SK-N-SH (cell line): ENCODE measurements at regions not wholly inside any gene's neighbourhood (a gene's known extent, or its start where the extent isn't known, plus 50 kb on each side); places are given as distances from the start of the nearest gene placed in this dataset.
"Not testable (repeated sequence)": the region's sequence is repeated elsewhere in the genome, so short reads cannot be mapped to it uniquely, and the experiment has no call there.

ENCODE experiments used
- CTCF ChIA-PET: fragments of 300-600, 350-600 bp; formaldehyde crosslinking; extraction: SDS; loops from one replicate; lab custom pipeline; 2021; lab: Yijun Ruan, JAX
- POLR2A ChIA-PET: fragments of 350-600 bp; sonication (Branson Sonifier 250); formaldehyde crosslinking; extraction: SDS; loops from one replicate; lab custom pipeline; 2020; ENCODE audit warnings: antibody characterized with exemption, inconsistent platforms; lab: Yijun Ruan, JAX
- DNase-seq: peaks from one replicate; pipeline ENCODE4 v3.0.0; 2012
- H2AFZ ChIP-seq: fragments of 200-600 bp; sonication (generic); 2 replicates; pipeline ENCODE4 v1.8.1; 2016; ENCODE audit warnings: antibody characterized with exemption, mild to moderate bottlenecking, low read depth
- H3F3A ChIP-seq: fragments of 200-600 bp; sonication (generic); replicated peaks from 2 replicates; pipeline ENCODE3; 2016; ENCODE audit warnings: antibody characterized with exemption, mild to moderate bottlenecking; ENCODE audit not compliant: insufficient read depth
- H3K27ac ChIP-seq, 2 experiments: fragments of 200-500 bp in 1 of 2; fragments of 200-600 bp in 1 of 2; sonication (Bioruptor generic) in 1 of 2; sonication (generic), shearing (Covaris generic) in 1 of 2; 2 replicates each; pipeline versions ENCODE4 v1.5.1 to v1.6.1; 2014 to 2016; ENCODE audit warnings: low read depth in 2 of 2, inconsistent platforms in 1 of 2, low read length in 1 of 2, mild to moderate bottlenecking in 1 of 2, mixed read lengths in 1 of 2
- H3K27me3 ChIP-seq: fragments of 200-600 bp; sonication (generic), shearing (Covaris generic); 2 replicates; pipeline ENCODE4 v1.6.1; 2016; ENCODE audit warnings: mixed run types; ENCODE audit not compliant: insufficient read depth
- H3K36me3 ChIP-seq, 2 experiments: fragments of 200-500 bp in 1 of 2; fragments of 200-600 bp in 1 of 2; sonication (Bioruptor generic) in 1 of 2; sonication (generic) in 1 of 2; replicated peaks in 1 of 2; 2 replicates each; pipeline versions ENCODE3 to v1.5.1; 2014 to 2016; ENCODE audit warnings: low read length in 1 of 2, mild to moderate bottlenecking in 1 of 2; ENCODE audit not compliant: insufficient read depth in 2 of 2, control insufficient read depth in 1 of 2
- H3K4me1 ChIP-seq, 2 experiments: fragments of 200-500 bp in 1 of 2; fragments of 200-600 bp in 1 of 2; sonication (Bioruptor generic) in 1 of 2; sonication (generic), shearing (Covaris generic) in 1 of 2; 2 replicates each; pipeline versions ENCODE4 v1.5.1 to v1.6.1; 2014 to 2016; ENCODE audit warnings: low read depth in 1 of 2, low read length in 1 of 2, mixed run types in 1 of 2; ENCODE audit not compliant: insufficient read depth in 2 of 2, control insufficient read depth in 1 of 2
- H3K4me2 ChIP-seq: fragments of 200-600 bp; sonication (generic), shearing (Covaris generic); 2 replicates; pipeline ENCODE4 v1.6.1; 2017; ENCODE audit warnings: mixed run types
- H3K4me3 ChIP-seq, 2 experiments: fragments of 200-500 bp in 1 of 2; fragments of 200-600 bp in 1 of 2; sonication (Bioruptor generic) in 1 of 2; sonication (generic), shearing (Covaris generic) in 1 of 2; 2 replicates each; pipeline versions ENCODE4 v1.5.1 to v1.8.1; 2014 to 2016; ENCODE audit warnings: low read depth in 2 of 2, inconsistent platforms in 1 of 2, low read length in 1 of 2, mild to moderate bottlenecking in 1 of 2, mixed read lengths in 1 of 2, moderate library complexity in 1 of 2
- H3K79me2 ChIP-seq: fragments of 200-600 bp; sonication (generic); 2 replicates; pipeline ENCODE4 v1.8.1; 2017; ENCODE audit warnings: mild to moderate bottlenecking; ENCODE audit not compliant: insufficient read depth
- H3K9ac ChIP-seq: fragments of 200-600 bp; sonication (generic); 2 replicates; pipeline ENCODE4 v1.6.1; 2017; ENCODE audit warnings: mixed run types
- H3K9me2 ChIP-seq: fragments of 200-600 bp; sonication (generic); 2 replicates; pipeline ENCODE4 v1.6.1; 2017; ENCODE audit warnings: mixed run types
- H3K9me3 ChIP-seq: fragments of 200-600 bp; sonication (generic); 2 replicates; pipeline ENCODE4 v1.6.1; 2017; ENCODE audit warnings: mixed run types, mild to moderate bottlenecking, moderate library complexity
- H4K20me1 ChIP-seq: fragments of 200-600 bp; sonication (generic); 2 replicates; pipeline ENCODE4 v1.6.1; 2017; ENCODE audit warnings: mild to moderate bottlenecking, mixed run types; ENCODE audit not compliant: insufficient read depth
- MAX ChIP-seq: IDR thresholded peaks from 2 replicates; pipeline ENCODE4 v1.4.0; 2012; ENCODE audit warnings: low read depth
- PBX3 ChIP-seq: IDR thresholded peaks from 2 replicates; pipeline ENCODE4; 2012
- RXRA ChIP-seq: IDR thresholded peaks from 2 replicates; pipeline ENCODE4 v1.4.0; 2012; ENCODE audit warnings: low read depth, mild to moderate bottlenecking, borderline replicate concordance
- TCF12 ChIP-seq: IDR thresholded peaks from 2 replicates; pipeline ENCODE4 v1.4.0; 2012
- USF2 ChIP-seq: fragments of 150-350 bp; IDR thresholded peaks from 2 replicates; pipeline ENCODE4 v1.6.1; 2017; ENCODE audit warnings: antibody characterized with exemption, low read length, low read depth, borderline replicate concordance
- ZBTB33 ChIP-seq: IDR thresholded peaks from 2 replicates; pipeline ENCODE4 v1.4.0; 2012; ENCODE audit warnings: low read depth, borderline replicate concordance
- WGBS: methylation state at CpG from one replicate; pipeline ENCODE4 v1.1.6; 2017; ENCODE audit warnings: low lambda C conversion rate; 5-methylcytosine and 5-hydroxymethylcytosine counted together

- Histone ChIP-seq H3K79me2 (no peaks in the 10 kb centered on the region), H3K27me3 (no peaks in the 10 kb centered on the region), H3K9ac (no peak overlapping the region), H2AFZ (no peak overlapping the region), H3K4me3 (no peak overlapping the region), H3K9me2 (no peaks in the 10 kb centered on the region), H3K4me1 (peaks cover 0 to 8% of the 10 kb centered on the region in 2 experiments; a peak in 2 of 4 replicates), H3F3A (no peaks in the 10 kb centered on the region), H3K4me2 (no peak overlapping the region), H3K36me3 (no peaks in the 10 kb centered on the region), H3K27ac (no peak overlapping the region), H3K9me3 (no peaks in the 10 kb centered on the region), H4K20me1 (no peaks in the 10 kb centered on the region)
- ChIA-PET POLR2A (no interaction called here), CTCF (no interaction called here)
- 19% methylated on average over 2 of the region's 2 CpGs for WGBS
- TF ChIP-seq PBX3 (no peak), RXRA (no peak), USF2 (no peak), TCF12 (no peak), ZBTB33 (no peak), MAX (no peak)
- DNase-seq: no peak
Measured at GRCh38 chr5:18397891-18398290, 763.6 kb downstream of the TAF11L14 start.

GRCh38 chr5:18399461-18400327 is 765.4 kb downstream of the TAF11L14 start:
- H3K27ac ChIP-seq, H3F3A ChIP-seq, H3K9ac ChIP-seq, H3K4me3 ChIP-seq, DNase-seq, H3K4me1 ChIP-seq, H4K20me1 ChIP-seq, H2AFZ ChIP-seq, H3K27me3 ChIP-seq, H3K79me2 ChIP-seq, POLR2A ChIA-PET, CTCF ChIA-PET, H3K4me2 ChIP-seq, H3K9me2 ChIP-seq, H3K9me3 ChIP-seq, H3K36me3 ChIP-seq: not testable (repeated sequence)
- 39% methylated on average over 6 of the region's 50 CpGs for WGBS
